B cell (primary cell): ENCODE measurements at regions not wholly inside any gene's neighbourhood (a gene's known extent, or its start where the extent isn't known, plus 50 kb on each side); places are given as distances from the start of the nearest gene placed in this dataset.

Experiments
- ATAC-seq: fragments of 200-7000 bp; cut with Tn5 transposase; one replicate; pipeline ENCODE4 v1.10.0; 2021; ENCODE audit warnings: low read depth, mild to moderate bottlenecking, moderate number of reproducible peaks, moderate library complexity
- CTCF ChIA-PET: fragments of 350-600 bp; sonication (Branson Sonifier 250); formaldehyde crosslinking; loops from one replicate; lab custom pipeline; 2021; ENCODE audit warnings: antibody characterized with exemption, inconsistent platforms; lab: Charles Lee
- POLR2A ChIA-PET: fragments of 350-600 bp; sonication (Branson Sonifier 250); formaldehyde crosslinking; loops from one replicate; lab custom pipeline; 2021; ENCODE audit warnings: antibody characterized with exemption; lab: Charles Lee
- DNase-seq: peaks from one replicate; pipeline ENCODE4 v3.0.0; 2013
- H2AFZ ChIP-seq: 2 replicates; pipeline ENCODE4 v1.6.1; 2012; ENCODE audit warnings: mild to moderate bottlenecking, low read depth, low read length; ENCODE audit not compliant: insufficient read depth, poor library complexity, severe bottlenecking
- H3K27ac ChIP-seq, 2 donors: 1 replicate in 1 of 2; 2 replicates in 1 of 2; pipeline ENCODE4 v1.5.1; 2012 to 2013; ENCODE audit warnings: low read length in 2 of 2, mild to moderate bottlenecking in 2 of 2, moderate library complexity in 1 of 2
- H3K27me3 ChIP-seq, 4 experiments: fragments of 200-600 bp in 1 of 4; sonication (generic) in 1 of 4; replicated peaks in 1 of 4; 1 replicate in 2 of 4; 2 replicates in 2 of 4; pipeline versions ENCODE4 v1.6.1 to v1.7.0; 2013 to 2016; ENCODE audit warnings: low read length in 3 of 4, mild to moderate bottlenecking in 2 of 4, mixed read lengths in 1 of 4, moderate library complexity in 1 of 4; ENCODE audit not compliant: insufficient read depth in 4 of 4, control insufficient read depth in 3 of 4; ENCODE audit errors: control extremely low read depth in 1 of 4
- H3K36me3 ChIP-seq, 2 experiments: replicated peaks in 1 of 2; 1 replicate in 1 of 2; 2 replicates in 1 of 2; pipeline versions ENCODE4 v1.6.1 to v1.7.1; 2013; ENCODE audit warnings: low read length in 1 of 2; ENCODE audit not compliant: insufficient read depth in 2 of 2, control insufficient read depth in 1 of 2; ENCODE audit errors: control extremely low read depth in 1 of 2, extremely low read depth in 1 of 2
- H3K4me1 ChIP-seq, 2 donors: fragments of 200-600 bp in 1 of 2; sonication (generic) in 1 of 2; 1 replicate in 1 of 2; 2 replicates in 1 of 2; pipeline versions ENCODE4 v1.5.1 to v1.6.1; 2013 to 2017; ENCODE audit warnings: low read length in 2 of 2; ENCODE audit not compliant: control insufficient read depth in 2 of 2, insufficient read depth in 2 of 2
- H3K4me2 ChIP-seq: replicated peaks from 2 replicates; pipeline ENCODE3; 2012; ENCODE audit warnings: mild to moderate bottlenecking, low read depth, low read length; ENCODE audit not compliant: poor library complexity, severe bottlenecking
- H3K4me3 ChIP-seq, 5 experiments: fragments of 200-600 bp in 1 of 5; sonication (generic) in 1 of 5; 1 replicate in 3 of 5; 2 replicates in 2 of 5; pipeline versions ENCODE4 v1.5.1 to v1.7.0; 2011 to 2016; ENCODE audit warnings: low read length in 4 of 5, mild to moderate bottlenecking in 4 of 5, low read depth in 2 of 5, control low read depth in 1 of 5, moderate library complexity in 1 of 5; ENCODE audit not compliant: insufficient read depth in 1 of 5; ENCODE audit errors: control extremely low read depth in 1 of 5, extremely low read depth in 1 of 5
- H3K79me2 ChIP-seq: fragments of 200-600 bp; sonication (generic); one replicate; pipeline ENCODE4 v1.6.0; 2016; ENCODE audit warnings: low read length; ENCODE audit not compliant: control insufficient read depth, insufficient read depth
- H3K9ac ChIP-seq: fragments of 200-600 bp; sonication (generic); 2 replicates; pipeline ENCODE4 v1.6.1; 2017; ENCODE audit warnings: mild to moderate bottlenecking, low read length, moderate library complexity
- H3K9me3 ChIP-seq, 3 donors: one replicate each; pipeline versions ENCODE4 v1.6.1 to v1.7.1; 2013; ENCODE audit warnings: low read length in 2 of 3; ENCODE audit not compliant: control insufficient read depth in 2 of 3, insufficient read depth in 1 of 3; ENCODE audit errors: control extremely low read depth in 1 of 3
- H4K20me1 ChIP-seq: 2 replicates; pipeline ENCODE4 v1.6.0; 2012; ENCODE audit warnings: mild to moderate bottlenecking, low read length; ENCODE audit not compliant: insufficient read depth, control insufficient read depth, poor library complexity, severe bottlenecking
- H3K27ac Mint-ChIP-seq: one replicate; pipeline ENCODE4 v1.8.0; 2021; ENCODE audit warnings: mixed read lengths
- H3K27me3 Mint-ChIP-seq: one replicate; pipeline ENCODE4 v1.8.0; 2021; ENCODE audit warnings: mixed read lengths
- H3K4me1 Mint-ChIP-seq: one replicate; pipeline ENCODE4 v1.8.0; 2021; ENCODE audit warnings: mixed read lengths
- H3K4me3 Mint-ChIP-seq: one replicate; pipeline ENCODE4 v1.8.0; 2021; ENCODE audit warnings: mixed read lengths
- H3K9me3 Mint-ChIP-seq: one replicate; pipeline ENCODE4 v1.8.0; 2022; ENCODE audit warnings: mixed read lengths; ENCODE audit not compliant: insufficient read depth
- CTCF ChIP-seq: fragments of 200-600 bp; IDR thresholded peaks from one replicate; pipeline ENCODE4 v1.8.0; 2022; ENCODE audit warnings: antibody characterized with exemption, mild to moderate bottlenecking
- EZH2 ChIP-seq: IDR thresholded peaks from 2 replicates; pipeline ENCODE4 v1.6.1; 2012; ENCODE audit warnings: borderline replicate concordance, low read depth, mild to moderate bottlenecking, moderate library complexity, low read length; ENCODE audit not compliant: insufficient read depth, poor library complexity, severe bottlenecking
- WGBS: methylation state at CpG from one replicate; pipeline ENCODE4 v1.1.5; 2013; ENCODE audit warnings: missing lambda C conversion rate; ENCODE audit not compliant: insufficient coverage; 5-methylcytosine and 5-hydroxymethylcytosine counted together
- intact Hi-C: fragments of 100-400 bp; cut with micrococcal nuclease; formaldehyde crosslinking; loops from one replicate; pipeline ENCODE4 v1.10.0; 2022

- intact Hi-C loops = no loop called here
- Mint-ChIP-seq H3K27ac (no peak overlapping the region), H3K4me3 (no peak overlapping the region), H3K27me3 (no peaks in the 10 kb centered on the region), H3K4me1 (no peaks in the 10 kb centered on the region), H3K9me3 (no peaks in the 10 kb centered on the region)
- CTCF ChIA-PET = no interaction called here
- Histone ChIP-seq H3K27me3 (no peaks in the 10 kb centered on the region), H3K27ac (no peak overlapping the region), H3K4me3 (no peak overlapping the region), H3K4me2 (no peak overlapping the region), H3K4me1 (no peaks in the 10 kb centered on the region), H3K36me3 (no peaks in the 10 kb centered on the region), H3K79me2 (no peaks in the 10 kb centered on the region), H3K9me3 (peaks cover 0 to 3% (median 0%) of the 10 kb centered on the region in 3 donors), H2AFZ (no peak overlapping the region), H4K20me1 (no peaks in the 10 kb centered on the region), H3K9ac (no peak overlapping the region)
- TF ChIP-seq EZH2 = no peak
- no peak for TF ChIP-seq CTCF
- POLR2A ChIA-PET = no interaction called here
- ATAC-seq (no peak), DNase-seq (no peak)
- 76% methylated on average over 4 of the region's 4 CpGs for WGBS
Observed at GRCh38 chr12:115223322-115223721, 539.3 kb upstream of the TBX3 start.

GRCh38 chr12:115222220-115222619 is 538.2 kb upstream of the TBX3 start:
- WGBS = 84% methylated on average over 5 of the region's 6 CpGs
- Mint-ChIP-seq H3K4me3 (no peak overlapping the region), H3K27ac (no peak overlapping the region), H3K27me3 (no peaks in the 10 kb centered on the region), H3K4me1 (no peaks in the 10 kb centered on the region), H3K9me3 (no peaks in the 10 kb centered on the region)
- Histone ChIP-seq H3K4me2 (no peak overlapping the region), H3K4me3 (no peak overlapping the region), H3K27me3 (no peaks in the 10 kb centered on the region), H3K79me2 (no peaks in the 10 kb centered on the region), H3K4me1 (no peaks in the 10 kb centered on the region), H2AFZ (no peak overlapping the region), H3K36me3 (no peaks in the 10 kb centered on the region), H3K27ac (no peak overlapping the region), H3K9me3 (peaks cover 0 to 3% (median 0%) of the 10 kb centered on the region in 3 donors), H3K9ac (no peak overlapping the region), H4K20me1 (no peaks in the 10 kb centered on the region)
- CTCF ChIA-PET = no interaction called here
- TF ChIP-seq EZH2 = no peak
- TF ChIP-seq CTCF = no peak
- intact Hi-C loops = no loop called here
- ATAC-seq = no peak
- POLR2A ChIA-PET = no interaction called here
- DNase-seq = no peak
